GM12878 (cell line): ENCODE measurements at regions not wholly inside any gene's neighbourhood (a gene's known extent, or its start where the extent isn't known, plus 50 kb on each side); places are given as distances from the start of the nearest gene placed in this dataset.

Experiments
- ATAC-seq: fragments of 200-7000 bp; cut with Tn5 transposase; 3 replicates; pipeline ENCODE4 v1.9.1; 2020; ENCODE audit warnings: mild to moderate bottlenecking, moderate library complexity
- BruUV-seq: library from RNA; stranded (reverse); fragments of 400-500 nt; replicated peaks from 2 replicates; lab custom pipeline; 2021; lab: Mats Ljungman, UMichigan
- CTCF ChIA-PET: fragments of 300-600 bp; sonication (Branson Sonifier 250); formaldehyde crosslinking; extraction: SDS; loops from one replicate; lab custom pipeline; 2021; ENCODE audit warnings: inconsistent platforms; lab: Yijun Ruan, JAX
- POLR2A ChIA-PET: fragments of 350-600 bp; formaldehyde crosslinking; extraction: SDS; loops from one replicate; lab custom pipeline; 2021; ENCODE audit warnings: inconsistent platforms; lab: Charles Lee
- RAD21 ChIA-PET: fragments of 300-600 bp; sonication (Branson Sonifier 250); formaldehyde crosslinking; loops from one replicate; lab custom pipeline; 2023; ENCODE audit warnings: antibody characterized with exemption; ENCODE audit not compliant: unreplicated experiment; lab: Charles Lee
- SMC1A ChIA-PET: fragments of 300-600 bp; sonication (Branson Sonifier 250); formaldehyde crosslinking; loops from one replicate; lab custom pipeline; 2023; ENCODE audit not compliant: unreplicated experiment, uncharacterized antibody; lab: Charles Lee
- DNase-seq: peaks from one replicate; pipeline ENCODE4 v3.0.0-alpha.2; 2011; ENCODE audit warnings: low read depth, low spot score
- FAIRE-seq: peaks from 3 replicates; lab custom pipeline; 2011; peaks lifted over from hg19 to GRCh38; lab: Jason Lieb, UNC
- H2AFZ ChIP-seq: 2 replicates; pipeline ENCODE4 v1.6.0; 2011; ENCODE audit warnings: low read depth, low read length, control low read depth; ENCODE audit not compliant: control insufficient read depth
- H3K27ac ChIP-seq: 2 replicates; pipeline ENCODE4 v1.5.1; 2011; ENCODE audit warnings: control low read depth; ENCODE audit not compliant: control insufficient read depth, insufficient read depth
- H3K27me3 ChIP-seq, 2 experiments: replicated peaks in 1 of 2; 2 replicates each; pipeline versions ENCODE4 v1.6.0 to v1.6.1; 2011; ENCODE audit warnings: low read length in 1 of 2; ENCODE audit not compliant: control insufficient read depth in 2 of 2, insufficient read depth in 2 of 2
- H3K36me3 ChIP-seq, 2 experiments: 2 replicates each; pipeline ENCODE4 v1.5.1; 2011; ENCODE audit warnings: low read length in 1 of 2; ENCODE audit not compliant: control insufficient read depth in 2 of 2, insufficient read depth in 2 of 2
- H3K4me1 ChIP-seq: 2 replicates; pipeline ENCODE4 v1.6.1; 2011; ENCODE audit warnings: mild to moderate bottlenecking, low read length, moderate library complexity, mixed read lengths; ENCODE audit not compliant: control insufficient read depth, insufficient read depth
- H3K4me2 ChIP-seq: 2 replicates; pipeline ENCODE4 v1.6.0; 2011; ENCODE audit warnings: control low read depth; ENCODE audit not compliant: control insufficient read depth, insufficient read depth
- H3K4me3 ChIP-seq: fragments of 200-600 bp; sonication (generic); 2 replicates; pipeline ENCODE4 v1.5.1; 2016
- H3K79me2 ChIP-seq: 2 replicates; pipeline ENCODE4 v1.6.0; 2011; ENCODE audit warnings: low read length; ENCODE audit not compliant: control insufficient read depth, insufficient read depth
- H3K9ac ChIP-seq: 2 replicates; pipeline ENCODE4 v1.8.0; 2011; ENCODE audit warnings: low read length, control low read depth, mixed read lengths; ENCODE audit not compliant: control insufficient read depth, insufficient read depth
- H3K9me3 ChIP-seq: replicated peaks from 3 replicates; pipeline ENCODE4 v1.5.1; 2011; ENCODE audit warnings: mild to moderate bottlenecking, low read length; ENCODE audit not compliant: control insufficient read depth, insufficient read depth
- H4K20me1 ChIP-seq: 2 replicates; pipeline ENCODE4 v1.6.0; 2011; ENCODE audit not compliant: control insufficient read depth, insufficient read depth
- ASH2L ChIP-seq: fragments of 300-600, 200-600 bp; sonication (generic); IDR thresholded peaks from 2 replicates; pipeline ENCODE4 v1.6.1; 2017; ENCODE audit warnings: low read depth, mild to moderate bottlenecking, borderline replicate concordance
- CTCF ChIP-seq, 3 experiments: IDR thresholded peaks in 2 of 3; conservative IDR thresholded peaks in 1 of 3; 2 replicates each; pipeline ENCODE4 v1.5.1; 2011; ENCODE audit warnings: low read depth in 3 of 3, low read length in 3 of 3, mild to moderate bottlenecking in 3 of 3, control low read depth in 2 of 3, moderate library complexity in 2 of 3, inconsistent platforms in 1 of 3, mixed read lengths in 1 of 3; ENCODE audit not compliant: control insufficient read depth in 2 of 3, insufficient read depth in 1 of 3; ENCODE audit errors: extremely low read depth in 1 of 3
- CUX1 ChIP-seq: IDR thresholded peaks from 2 replicates; pipeline ENCODE4 v1.6.1; 2012; ENCODE audit warnings: improper control_type of control experiment, low read depth, low read length; ENCODE audit not compliant: insufficient replicate concordance
- ZNF687 ChIP-seq: fragments of 450-650 bp; IDR thresholded peaks from 2 replicates; pipeline ENCODE4 v1.6.1; 2017; ENCODE audit warnings: mild to moderate bottlenecking, moderate library complexity
- WGBS: methylation state at CpG from one replicate; pipeline ENCODE4 v1.1.6; 2016; ENCODE audit warnings: low lambda C conversion rate; ENCODE audit not compliant: insufficient replicate concordance, insufficient coverage; ENCODE audit errors: missing lambda C conversion rate; 5-methylcytosine and 5-hydroxymethylcytosine counted together
- in situ Hi-C: fragments of 300-500 bp; cut with MboI; formaldehyde crosslinking; loops from 9 replicates; pipeline ENCODE4 v1.14.3; 2018; ENCODE audit warnings: mixed read lengths
- intact Hi-C: fragments of 100-400 bp; cut with micrococcal nuclease; formaldehyde crosslinking; loops from one replicate; pipeline ENCODE4 v1.14.2; 2022; ENCODE audit not compliant: unreplicated experiment

GRCh38 chr18:1057367-1057766 lies 152.7 kb downstream of the ADCYAP1 start (continued):
- no peak for TF ChIP-seq CUX1
- TF ChIP-seq, all 136 proteins: peak for 0

GRCh38 chr18:1062588-1062987 lies 157.9 kb downstream of the ADCYAP1 start:
- Histone ChIP-seq H3K27me3 (no peaks in the 10 kb centered on the region), H3K9ac (no peak overlapping the region), H3K4me3 (no peak overlapping the region), H3K9me3 (no peaks in the 10 kb centered on the region), H3K4me1 (no peaks in the 10 kb centered on the region), H3K4me2 (no peak overlapping the region), H4K20me1 (no peaks in the 10 kb centered on the region), H3K36me3 (no peaks in the 10 kb centered on the region), H3K27ac (no peak overlapping the region), H2AFZ (no peak overlapping the region), H3K79me2 (no peaks in the 10 kb centered on the region)
- in situ Hi-C loops (no loop called here), intact Hi-C loops (no loop called here)
- CTCF ChIA-PET: interaction anchor here (1.5 kb wide), 1 partner anchor 198 kb away, joined by 3 read pairs; no protein-coding TSS in a partner anchor
- FAIRE-seq (no peak), DNase-seq (no peak), ATAC-seq (no peak)
- RAD21 ChIA-PET: no interaction called here
- WGBS: 14% methylated on average over 2 of the region's 2 CpGs
- POLR2A ChIA-PET: no interaction called here
- no TSS peak for BruUV-seq
- SMC1A ChIA-PET: no interaction called here
- TF ChIP-seq ASH2L: no peak
- 0 out of 6 replicates have a peak, but pooled peaks of 1 of the 3 experiments have one; percentile 2 for TF ChIP-seq CTCF (IDR thresholded peaks at IDR 0.05 in 2 of 3, conservative IDR thresholded peaks at IDR 0.05 in 1 of 3; ENCODE audit: control insufficient read depth in 2 of 3, extremely low read depth in 1 of 3, insufficient read depth in 1 of 3, low read depth in 3 of 3, low read length in 3 of 3)
- TF ChIP-seq ZNF687: no peak
